K562 (cell line): ENCODE measurements at regions not wholly inside any gene's neighbourhood (a gene's known extent, or its start where the extent isn't known, plus 50 kb on each side); places are given as distances from the start of the nearest gene placed in this dataset.

Source experiments
- CEBPB ChIP-seq: fragments of 450-650 bp; IDR thresholded peaks from 2 replicates; pipeline ENCODE4 v1.6.1; 2016; ENCODE audit warnings: missing genetic modification characterization, missing compliant biosample characterization
- DMBX1 ChIP-seq: fragments of 250-450 bp; sonication (Bioruptor Pico); IDR thresholded peaks from 2 replicates; pipeline ENCODE4 v1.8.0; 2022; ENCODE audit warnings: inconsistent platforms, mild to moderate bottlenecking, moderate library complexity, borderline replicate concordance
- ETV1 ChIP-seq: fragments of 450-650 bp; conservative IDR thresholded peaks from 2 replicates; pipeline ENCODE4 v1.6.1; 2016; ENCODE audit warnings: missing genetic modification characterization, control low read depth, low read depth, missing compliant biosample characterization
- JUNB ChIP-seq: fragments of 450-650 bp; formaldehyde crosslinking; conservative IDR thresholded peaks from 2 replicates; pipeline ENCODE4 v1.4.0; 2020; ENCODE audit warnings: mild to moderate bottlenecking
- NFIC ChIP-seq: fragments of 450-650 bp; IDR thresholded peaks from 2 replicates; pipeline ENCODE4 v1.6.1; 2017; ENCODE audit warnings: mild to moderate bottlenecking, inconsistent platforms
- POLR2B ChIP-seq: fragments of 450-650 bp; IDR thresholded peaks from 2 replicates; pipeline ENCODE4 v1.6.1; 2018; ENCODE audit warnings: low read depth; ENCODE audit not compliant: partially characterized antibody
- TEAD4 ChIP-seq, 2 experiments: sonication (generic) in 1 of 2; formaldehyde crosslinking in 1 of 2; IDR thresholded peaks; 2 replicates each; pipeline versions ENCODE4 v1.6.1 to v1.8.0; 2012 to 2022; ENCODE audit warnings: borderline replicate concordance in 1 of 2, inconsistent platforms in 1 of 2, low read length in 1 of 2, mild to moderate bottlenecking in 1 of 2, missing genetic modification reagents in 1 of 2
- UBTF ChIP-seq, 2 experiments: IDR thresholded peaks; 2 replicates each; pipeline ENCODE4 v1.6.1; 2012; ENCODE audit warnings: improper control_type of control experiment in 2 of 2, low read depth in 2 of 2, low read length in 2 of 2, borderline replicate concordance in 1 of 2
- ZNF384 ChIP-seq: IDR thresholded peaks from 2 replicates; pipeline ENCODE4 v1.6.1; 2012; ENCODE audit warnings: low read depth, low read length, improper control_type of control experiment
- TF ChIP-seq, protein P1 (sequence below), 3 experiments: IDR thresholded peaks in 2 of 3; conservative IDR thresholded peaks in 1 of 3; 2 replicates each; pipeline ENCODE4 v1.5.1; 2011 to 2012; ENCODE audit warnings: low read length in 3 of 3, mild to moderate bottlenecking in 3 of 3, control low read depth in 2 of 3, improper control_type of control experiment in 1 of 3, inconsistent platforms in 1 of 3, low read depth in 1 of 3, mixed read lengths in 1 of 3, moderate library complexity in 1 of 3; ENCODE audit not compliant: insufficient read depth in 2 of 3
- TF ChIP-seq, protein P2 (sequence below): fragments of 450-650 bp; formaldehyde crosslinking; IDR thresholded peaks from 2 replicates; pipeline ENCODE4 v1.4.0; 2022; ENCODE audit warnings: mild to moderate bottlenecking, moderate library complexity
- TF ChIP-seq, protein P3 (sequence below): fragments of 450-650 bp; IDR thresholded peaks from 2 replicates; pipeline ENCODE4 v1.6.1; 2016; ENCODE audit warnings: low read depth, mild to moderate bottlenecking, moderate library complexity

GRCh38 chr5:71961786-71962185 lies 145.5 kb upstream of the MAP1B start:
- TF ChIP-seq CEBPB (tag) (no peak), DMBX1 (CRISPR knock-in tag) (no peak), TEAD4 (IDR thresholded peaks at IDR 0.05; ENCODE audit: low read length) (no peak), TEAD4 (CRISPR knock-in tag; IDR thresholded peaks at IDR 0.05; ENCODE audit: borderline replicate concordance) (no peak), NFIC (no peak), UBTF (IDR thresholded peaks at IDR 0.05; ENCODE audit: borderline replicate concordance in 1 of 2, low read depth in 2 of 2, low read length in 2 of 2) (no peak), ETV1 (no peak), JUNB (CRISPR knock-in tag) (no peak), POLR2B (no peak), ZNF384 (no peak)
- TF ChIP-seq, protein P1, sequence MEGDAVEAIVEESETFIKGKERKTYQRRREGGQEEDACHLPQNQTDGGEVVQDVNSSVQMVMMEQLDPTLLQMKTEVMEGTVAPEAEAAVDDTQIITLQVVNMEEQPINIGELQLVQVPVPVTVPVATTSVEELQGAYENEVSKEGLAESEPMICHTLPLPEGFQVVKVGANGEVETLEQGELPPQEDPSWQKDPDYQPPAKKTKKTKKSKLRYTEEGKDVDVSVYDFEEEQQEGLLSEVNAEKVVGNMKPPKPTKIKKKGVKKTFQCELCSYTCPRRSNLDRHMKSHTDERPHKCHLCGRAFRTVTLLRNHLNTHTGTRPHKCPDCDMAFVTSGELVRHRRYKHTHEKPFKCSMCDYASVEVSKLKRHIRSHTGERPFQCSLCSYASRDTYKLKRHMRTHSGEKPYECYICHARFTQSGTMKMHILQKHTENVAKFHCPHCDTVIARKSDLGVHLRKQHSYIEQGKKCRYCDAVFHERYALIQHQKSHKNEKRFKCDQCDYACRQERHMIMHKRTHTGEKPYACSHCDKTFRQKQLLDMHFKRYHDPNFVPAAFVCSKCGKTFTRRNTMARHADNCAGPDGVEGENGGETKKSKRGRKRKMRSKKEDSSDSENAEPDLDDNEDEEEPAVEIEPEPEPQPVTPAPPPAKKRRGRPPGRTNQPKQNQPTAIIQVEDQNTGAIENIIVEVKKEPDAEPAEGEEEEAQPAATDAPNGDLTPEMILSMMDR (IDR thresholded peaks at IDR 0.05 in 2 of 3, conservative IDR thresholded peaks at IDR 0.05 in 1 of 3; ENCODE audit: insufficient read depth in 2 of 3, low read depth in 1 of 3, low read length in 3 of 3): no peak
- TF ChIP-seq, protein P2, sequence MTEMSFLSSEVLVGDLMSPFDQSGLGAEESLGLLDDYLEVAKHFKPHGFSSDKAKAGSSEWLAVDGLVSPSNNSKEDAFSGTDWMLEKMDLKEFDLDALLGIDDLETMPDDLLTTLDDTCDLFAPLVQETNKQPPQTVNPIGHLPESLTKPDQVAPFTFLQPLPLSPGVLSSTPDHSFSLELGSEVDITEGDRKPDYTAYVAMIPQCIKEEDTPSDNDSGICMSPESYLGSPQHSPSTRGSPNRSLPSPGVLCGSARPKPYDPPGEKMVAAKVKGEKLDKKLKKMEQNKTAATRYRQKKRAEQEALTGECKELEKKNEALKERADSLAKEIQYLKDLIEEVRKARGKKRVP (CRISPR knock-in tag): no peak
- TF ChIP-seq, protein P3, sequence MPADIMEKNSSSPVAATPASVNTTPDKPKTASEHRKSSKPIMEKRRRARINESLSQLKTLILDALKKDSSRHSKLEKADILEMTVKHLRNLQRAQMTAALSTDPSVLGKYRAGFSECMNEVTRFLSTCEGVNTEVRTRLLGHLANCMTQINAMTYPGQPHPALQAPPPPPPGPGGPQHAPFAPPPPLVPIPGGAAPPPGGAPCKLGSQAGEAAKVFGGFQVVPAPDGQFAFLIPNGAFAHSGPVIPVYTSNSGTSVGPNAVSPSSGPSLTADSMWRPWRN: no peak
